ENCODE measurements at regions not wholly inside any gene's neighbourhood (a gene's known extent, or its start where the extent isn't known, plus 50 kb on each side); places are given as distances from the start of the nearest gene placed in this dataset.

DNA sequence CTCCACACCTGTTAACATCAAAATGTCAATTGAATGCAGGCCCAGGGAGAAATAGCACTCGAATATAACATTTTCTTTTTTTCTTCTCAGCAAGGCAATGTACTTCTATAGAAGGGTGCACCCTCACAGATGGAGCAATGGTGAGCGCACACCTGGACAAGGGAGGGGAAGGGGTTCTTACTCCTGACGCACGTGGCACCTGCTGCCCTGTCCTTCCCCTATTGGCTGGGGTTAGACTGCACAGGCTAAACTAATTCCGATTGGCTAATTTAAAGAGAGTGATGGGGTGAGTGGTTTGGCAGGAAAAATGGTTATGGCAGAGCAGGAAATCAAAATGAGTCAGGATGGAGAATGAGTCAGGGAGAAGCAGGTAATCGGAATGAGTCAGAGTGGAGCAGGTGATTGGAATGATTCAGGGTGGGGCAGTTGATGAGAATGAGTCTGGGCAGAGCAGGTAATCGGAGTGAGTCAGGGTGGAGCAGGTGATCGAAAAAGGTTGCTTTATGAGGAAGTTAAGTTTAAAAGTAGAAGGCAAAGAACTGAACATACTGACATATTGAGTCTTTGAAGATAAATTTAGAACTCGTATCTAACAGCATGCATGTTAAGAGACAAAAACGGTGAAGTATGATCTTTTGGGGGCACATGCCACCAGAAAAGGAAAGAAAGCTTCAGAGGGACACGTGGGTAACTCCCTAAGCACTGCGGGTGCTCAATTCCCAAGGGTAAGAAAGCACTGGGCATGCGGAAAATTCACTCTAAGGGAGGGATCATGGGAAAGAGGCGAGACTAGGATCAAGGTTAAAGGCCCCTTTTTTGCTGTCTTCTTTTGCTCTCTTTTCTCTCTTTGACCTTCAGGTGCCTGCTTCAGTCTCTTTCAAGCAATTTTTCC lies 72.9 kb upstream of the GALNT15 start:
- Histone ChIP-seq H3K27ac (peak overlapping the region; percentile 73 to 87 (median 80)), H3K36me3 (no peaks in the 10 kb centered on the region), H3K4me3 (no peak overlapping the region), H3K27me3 (no peaks in the 10 kb centered on the region), H3K9me3 (peaks cover 0 to 14% (median 5%) of the 10 kb centered on the region in 3 donors), H3K4me1 (peaks cover 0 to 8% (median 7%) of the 10 kb centered on the region in 3 donors)
- no peak for DNase-seq
- TF ChIP-seq CTCF (IDR thresholded peaks at IDR 0.05) = peak in 1 of 6 experiments; percentile 28
- TF ChIP-seq POLR2A (IDR thresholded peaks at IDR 0.05) = no peak
- WGBS, 2 donors = 39 to 53% methylated on average over 14 of the region's 14 CpGs
- intact Hi-C loops (cut with DNase I) = no loop called here

DNA sequence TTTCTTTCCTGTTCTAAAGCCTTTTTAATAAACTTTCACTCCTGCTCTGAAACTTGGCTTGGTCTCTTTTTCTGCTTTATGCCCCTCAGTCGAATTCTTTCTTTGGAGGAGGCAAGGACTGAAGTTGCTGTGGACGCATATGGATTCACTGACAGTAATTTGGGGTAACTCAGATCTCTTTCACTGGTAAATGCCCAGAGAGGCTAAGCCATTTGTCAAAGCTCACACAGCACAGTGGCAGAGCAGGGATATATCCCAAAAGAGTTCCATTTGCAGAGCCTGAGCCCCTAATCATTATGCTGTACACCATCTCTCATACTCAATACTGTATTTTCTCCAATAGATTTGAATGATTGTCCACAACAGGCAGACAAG lies 72.3 kb upstream of the GALNT15 start:
- Histone ChIP-seq H3K27ac (peak overlapping the region; percentile 45 to 87 (median 80)), H3K36me3 (no peaks in the 10 kb centered on the region)
- intact Hi-C loops (cut with DNase I) = no loop called here

DNA sequence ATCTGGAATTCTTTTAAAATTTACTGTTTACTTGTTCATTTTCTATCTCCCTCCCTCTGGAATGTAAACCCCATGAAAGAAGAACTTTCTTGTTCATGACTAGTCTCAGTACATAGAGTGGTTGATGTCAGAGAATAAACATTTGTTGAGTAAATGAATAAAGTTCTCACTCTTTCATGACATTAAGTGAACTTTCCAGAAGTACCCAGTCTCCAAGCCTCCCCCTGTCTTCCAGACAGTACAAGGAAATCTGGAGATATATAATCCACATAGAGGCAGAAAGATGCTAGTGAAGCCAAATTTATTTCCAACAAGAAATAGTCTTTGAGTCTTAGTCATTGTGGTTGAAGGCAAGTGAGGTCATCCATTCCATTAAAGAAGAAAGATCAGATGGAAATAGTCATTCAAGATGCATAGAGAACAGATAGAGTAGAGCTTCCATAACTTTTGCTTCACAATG lies 71.5 kb upstream of the GALNT15 start:
- Histone ChIP-seq H3K27me3 (no peaks in the 10 kb centered on the region), H3K36me3 (no peaks in the 10 kb centered on the region), H3K9me3 (peaks cover 0 to 14% (median 5%) of the 10 kb centered on the region in 3 donors), H3K4me3 (no peak overlapping the region), H3K4me1 (peaks cover 0 to 8% (median 7%) of the 10 kb centered on the region in 3 donors), H3K27ac (peak overlapping the region in 2 of 4 donors; percentile 26 to 66)
- intact Hi-C loops (cut with DNase I) = no loop called here
- DNase-seq = no peak
- no peak for TF ChIP-seq CTCF (IDR thresholded peaks at IDR 0.05)
- no peak for TF ChIP-seq POLR2A (IDR thresholded peaks at IDR 0.05)

More for the DNA sequence above, 72.3 kb upstream of the GALNT15 start:
- 80 to 89% methylated on average over 2 of the region's 2 CpGs for WGBS, 2 donors
- TF ChIP-seq POLR2A (IDR thresholded peaks at IDR 0.05) = no peak
- no peak for TF ChIP-seq CTCF (IDR thresholded peaks at IDR 0.05)
- DNase-seq = no peak
- peaks cover 0 to 8% (median 7%) of the 10 kb centered on the region in 3 donors for H3K4me1 ChIP-seq
- H3K9me3 ChIP-seq = peaks cover 0 to 14% (median 5%) of the 10 kb centered on the region in 3 donors
- H3K27me3 ChIP-seq = no peaks in the 10 kb centered on the region
- no peak overlapping the region for H3K4me3 ChIP-seq

DNA sequence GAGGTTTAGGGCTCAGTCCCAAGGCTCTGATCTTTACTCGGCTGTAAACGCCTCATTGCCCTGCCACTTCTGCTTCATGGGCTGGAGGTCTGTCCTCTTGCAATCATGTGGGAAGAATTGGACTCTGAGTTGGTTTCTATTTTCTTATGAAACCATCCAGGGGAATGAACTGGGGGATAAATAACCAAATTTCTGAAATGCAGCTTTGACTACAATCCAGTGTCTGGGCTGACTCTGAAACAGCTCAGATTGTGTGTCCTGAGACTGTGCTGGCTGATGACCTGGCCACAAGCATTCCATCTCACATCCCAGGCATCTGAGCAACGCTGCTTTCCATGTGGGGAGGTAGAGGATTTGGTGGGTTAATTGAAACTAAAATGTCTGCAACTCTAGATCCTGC lies 71.0 kb upstream of the GALNT15 start:
- Histone ChIP-seq H3K27me3 (no peaks in the 10 kb centered on the region), H3K4me3 (no peak overlapping the region), H3K27ac (peak overlapping the region in 2 of 4 donors; percentile 26 to 66), H3K4me1 (peaks cover 0 to 8% (median 7%) of the 10 kb centered on the region in 3 donors), H3K9me3 (peaks cover 0 to 14% (median 5%) of the 10 kb centered on the region in 3 donors), H3K36me3 (no peaks in the 10 kb centered on the region)
- WGBS, 2 donors = 74 to 85% methylated on average over 3 of the region's 3 CpGs
- no peak for DNase-seq
- intact Hi-C loops (cut with DNase I) = no loop called here
- no peak for TF ChIP-seq CTCF (IDR thresholded peaks at IDR 0.05)
- no peak for TF ChIP-seq POLR2A (IDR thresholded peaks at IDR 0.05)

DNA sequence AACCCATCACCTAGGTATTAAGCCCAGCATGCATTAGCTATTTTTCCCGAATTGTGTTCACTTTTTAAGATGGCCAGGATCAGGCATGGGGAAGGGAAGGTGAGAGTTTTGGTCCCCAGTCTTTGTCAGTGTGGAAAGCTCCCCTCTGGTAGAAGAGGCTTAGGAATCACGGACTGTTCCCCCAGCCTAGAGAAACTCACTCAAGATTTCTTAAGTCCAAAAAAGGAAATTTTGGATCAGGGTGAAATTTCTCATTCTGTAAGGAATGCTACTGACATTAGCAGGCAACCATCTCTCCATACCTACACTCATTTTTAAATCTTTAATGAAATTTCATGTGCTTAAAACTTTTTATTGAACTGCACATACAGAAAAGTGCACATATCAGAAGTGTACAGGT lies 70.3 kb upstream of the GALNT15 start:
- TF ChIP-seq POLR2A (IDR thresholded peaks at IDR 0.05) (no peak), CTCF (IDR thresholded peaks at IDR 0.05) (no peak)
- 77 to 78% methylated on average over 2 of the region's 2 CpGs for WGBS, 2 donors
- Histone ChIP-seq H3K27me3 (no peaks in the 10 kb centered on the region), H3K36me3 (no peaks in the 10 kb centered on the region), H3K4me1 (peaks cover 0 to 8% (median 7%) of the 10 kb centered on the region in 3 donors), H3K4me3 (no peak overlapping the region), H3K9me3 (peaks cover 0 to 14% (median 5%) of the 10 kb centered on the region in 3 donors), H3K27ac (peak overlapping the region in 1 of 4 donors; percentile 26)
- DNase-seq = no peak
- intact Hi-C loops (cut with DNase I) = no loop called here
